Parathyroid adenoma (tissue), 2 donors: ENCODE measurements at regions not wholly inside any gene's neighbourhood (a gene's known extent, or its start where the extent isn't known, plus 50 kb on each side); places are given as distances from the start of the nearest gene placed in this dataset.

Source experiments
- H2AFZ ChIP-seq: fragments of 300-600 bp; sonication (generic); one replicate; pipeline ENCODE4 v1.7.0; 2017; ENCODE audit warnings: antibody characterized with exemption, mild to moderate bottlenecking
- H3K27ac ChIP-seq: fragments of 300-600 bp; sonication (generic); one replicate; pipeline ENCODE4 v1.7.0; 2017
- H3K27me3 ChIP-seq: fragments of 300-600 bp; sonication (generic); one replicate; pipeline ENCODE4 v1.7.0; 2017; ENCODE audit warnings: low read length; ENCODE audit not compliant: control insufficient read depth, insufficient read depth
- H3K36me3 ChIP-seq: fragments of 300-600 bp; sonication (generic); one replicate; pipeline ENCODE4 v1.7.0; 2017; ENCODE audit warnings: low read length; ENCODE audit not compliant: control insufficient read depth, insufficient read depth
- H3K4me1 ChIP-seq: fragments of 300-600 bp; sonication (generic); one replicate; pipeline ENCODE4 v1.7.0; 2017; ENCODE audit warnings: control low read depth
- H3K4me2 ChIP-seq: fragments of 300-600 bp; sonication (generic); one replicate; pipeline ENCODE4 v1.7.0; 2017; ENCODE audit warnings: low read length
- H3K4me3 ChIP-seq: fragments of 300-600 bp; sonication (generic); one replicate; pipeline ENCODE4 v1.7.0; 2017; ENCODE audit warnings: low read depth, low read length
- H3K79me2 ChIP-seq: fragments of 300-600 bp; sonication (generic); one replicate; pipeline ENCODE4 v1.7.0; 2017; ENCODE audit warnings: control low read depth
- H3K9ac ChIP-seq: fragments of 300-600 bp; sonication (generic); one replicate; pipeline ENCODE4 v1.7.0; 2017; ENCODE audit warnings: mild to moderate bottlenecking
- H3K9me3 ChIP-seq: fragments of 300-600 bp; sonication (generic); one replicate; pipeline ENCODE4 v1.7.0; 2017; ENCODE audit warnings: low read length; ENCODE audit not compliant: control insufficient read depth
- TF ChIP-seq, protein P1 (sequence below): fragments of 300-600 bp; sonication (generic); IDR thresholded peaks from one replicate; pipeline ENCODE4 v1.7.0; 2017; ENCODE audit warnings: antibody characterized with exemption, mild to moderate bottlenecking
- donor health status: primary hyperparathyroidism.

DNA sequence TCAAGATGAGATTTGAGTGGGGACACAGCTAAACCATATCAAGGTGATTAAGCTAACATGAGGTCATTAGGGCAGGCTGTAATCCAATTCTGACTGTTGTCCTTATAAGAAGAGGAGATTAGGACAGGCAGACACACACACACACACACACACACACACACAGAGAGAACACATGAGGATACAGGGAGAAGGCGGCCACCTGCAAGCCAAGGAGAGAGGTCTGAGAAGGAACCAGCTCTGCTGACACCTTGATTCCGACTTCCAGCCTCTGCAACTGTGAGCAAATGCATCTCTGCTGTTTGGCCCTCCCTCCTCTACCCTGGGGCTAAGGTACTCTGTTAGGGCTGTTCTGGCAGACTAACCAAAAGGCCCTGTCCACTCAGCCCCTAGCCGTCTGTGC is 112.5 kb upstream of the GSC start:
- Histone ChIP-seq H3K27me3 (no peaks in the 10 kb centered on the region), H2AFZ (no peak overlapping the region), H3K79me2 (no peaks in the 10 kb centered on the region), H3K9ac (no peak overlapping the region), H3K36me3 (no peaks in the 10 kb centered on the region), H3K27ac (no peak overlapping the region), H3K4me3 (no peak overlapping the region), H3K4me1 (peaks cover 10% of the 10 kb centered on the region), H3K9me3 (no peaks in the 10 kb centered on the region), H3K4me2 (no peak overlapping the region)
- TF ChIP-seq, protein P1, sequence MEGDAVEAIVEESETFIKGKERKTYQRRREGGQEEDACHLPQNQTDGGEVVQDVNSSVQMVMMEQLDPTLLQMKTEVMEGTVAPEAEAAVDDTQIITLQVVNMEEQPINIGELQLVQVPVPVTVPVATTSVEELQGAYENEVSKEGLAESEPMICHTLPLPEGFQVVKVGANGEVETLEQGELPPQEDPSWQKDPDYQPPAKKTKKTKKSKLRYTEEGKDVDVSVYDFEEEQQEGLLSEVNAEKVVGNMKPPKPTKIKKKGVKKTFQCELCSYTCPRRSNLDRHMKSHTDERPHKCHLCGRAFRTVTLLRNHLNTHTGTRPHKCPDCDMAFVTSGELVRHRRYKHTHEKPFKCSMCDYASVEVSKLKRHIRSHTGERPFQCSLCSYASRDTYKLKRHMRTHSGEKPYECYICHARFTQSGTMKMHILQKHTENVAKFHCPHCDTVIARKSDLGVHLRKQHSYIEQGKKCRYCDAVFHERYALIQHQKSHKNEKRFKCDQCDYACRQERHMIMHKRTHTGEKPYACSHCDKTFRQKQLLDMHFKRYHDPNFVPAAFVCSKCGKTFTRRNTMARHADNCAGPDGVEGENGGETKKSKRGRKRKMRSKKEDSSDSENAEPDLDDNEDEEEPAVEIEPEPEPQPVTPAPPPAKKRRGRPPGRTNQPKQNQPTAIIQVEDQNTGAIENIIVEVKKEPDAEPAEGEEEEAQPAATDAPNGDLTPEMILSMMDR = no peak

DNA sequence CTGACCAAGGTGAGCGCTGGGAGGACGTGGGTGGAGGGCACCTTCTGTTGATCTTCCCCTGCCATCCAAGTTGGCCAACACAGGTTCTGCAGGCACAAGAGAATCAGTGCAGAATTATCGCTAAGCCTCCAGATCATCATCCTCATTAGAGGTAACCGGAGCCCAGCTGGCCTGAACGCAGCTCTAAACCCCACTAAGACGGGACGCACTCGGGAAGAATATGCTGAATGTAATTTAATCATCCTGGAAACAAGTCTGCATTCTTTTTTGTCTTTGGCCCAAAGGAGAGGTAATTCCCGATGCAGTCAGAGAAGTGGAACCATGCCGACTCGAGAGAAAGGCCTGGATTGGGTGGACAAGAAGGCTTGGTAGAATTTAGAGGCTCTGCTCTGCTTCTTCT is 111.0 kb upstream of the GSC start:
- no peak overlapping the region for H3K9ac ChIP-seq
- no peak overlapping the region for H3K4me2 ChIP-seq
- H3K79me2 ChIP-seq = no peaks in the 10 kb centered on the region
- H3K4me1 ChIP-seq = peaks cover 10% of the 10 kb centered on the region
- no peaks in the 10 kb centered on the region for H3K9me3 ChIP-seq
- TF ChIP-seq, protein P1 = no peak
- H2AFZ ChIP-seq = no peak overlapping the region
- no peaks in the 10 kb centered on the region for H3K36me3 ChIP-seq
- no peak overlapping the region for H3K27ac ChIP-seq
- no peak overlapping the region for H3K4me3 ChIP-seq
- H3K27me3 ChIP-seq = no peaks in the 10 kb centered on the region

DNA sequence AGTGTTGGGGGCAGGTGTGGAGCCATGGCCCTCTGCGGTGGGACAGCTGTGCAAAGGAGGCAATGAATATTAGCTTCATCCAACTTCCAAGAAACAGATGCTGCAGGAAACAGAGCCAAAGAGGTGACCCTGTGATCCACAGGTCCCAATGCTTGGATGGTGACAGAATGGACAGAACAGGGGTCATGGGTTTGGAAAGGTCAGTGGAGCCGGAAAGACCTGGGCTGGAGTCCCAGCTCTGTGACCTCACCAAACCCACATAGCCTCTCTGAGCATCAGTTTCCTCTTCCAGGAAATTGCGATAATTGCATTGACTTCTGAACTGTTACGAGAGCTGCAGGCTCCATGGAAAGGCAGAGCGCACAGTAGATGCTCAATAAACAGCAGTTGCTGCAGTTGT is 110.2 kb upstream of the GSC start:
- Histone ChIP-seq H3K27ac (no peak overlapping the region), H3K27me3 (no peaks in the 10 kb centered on the region), H3K4me3 (no peak overlapping the region), H3K4me2 (no peak overlapping the region), H3K79me2 (no peaks in the 10 kb centered on the region), H3K4me1 (peaks cover 7% of the 10 kb centered on the region), H3K9ac (no peak overlapping the region), H2AFZ (no peak overlapping the region), H3K36me3 (no peaks in the 10 kb centered on the region), H3K9me3 (no peaks in the 10 kb centered on the region)
- TF ChIP-seq, protein P1 = no peak

DNA sequence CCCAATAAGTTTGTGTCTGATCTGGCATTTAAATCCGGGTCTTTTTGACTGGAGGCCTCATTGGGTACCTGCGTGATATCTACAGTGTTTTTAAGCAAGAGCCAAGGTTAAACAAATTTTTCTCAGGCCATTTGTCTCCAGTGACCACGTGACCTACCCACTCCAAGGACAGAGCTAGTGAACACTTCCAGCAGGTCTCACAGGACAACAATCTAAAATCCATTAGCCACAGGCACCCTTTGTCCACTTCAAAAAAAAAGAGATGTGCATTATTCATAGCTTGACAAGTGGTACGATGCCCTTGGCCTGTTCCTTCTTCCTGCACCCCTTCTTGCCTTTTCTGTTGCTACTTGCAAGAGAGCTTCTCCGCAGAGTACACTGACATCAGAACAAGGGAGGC is 109.6 kb upstream of the GSC start:
- H3K36me3 ChIP-seq = no peaks in the 10 kb centered on the region
- no peaks in the 10 kb centered on the region for H3K9me3 ChIP-seq
- no peak overlapping the region for H3K9ac ChIP-seq
- no peaks in the 10 kb centered on the region for H3K27me3 ChIP-seq
- H3K4me3 ChIP-seq = no peak overlapping the region
- peaks cover 2% of the 10 kb centered on the region for H3K4me1 ChIP-seq
- H2AFZ ChIP-seq = no peak overlapping the region
- H3K4me2 ChIP-seq = no peak overlapping the region
- H3K27ac ChIP-seq = no peak overlapping the region
- TF ChIP-seq, protein P1 = no peak
- H3K79me2 ChIP-seq = no peaks in the 10 kb centered on the region

DNA sequence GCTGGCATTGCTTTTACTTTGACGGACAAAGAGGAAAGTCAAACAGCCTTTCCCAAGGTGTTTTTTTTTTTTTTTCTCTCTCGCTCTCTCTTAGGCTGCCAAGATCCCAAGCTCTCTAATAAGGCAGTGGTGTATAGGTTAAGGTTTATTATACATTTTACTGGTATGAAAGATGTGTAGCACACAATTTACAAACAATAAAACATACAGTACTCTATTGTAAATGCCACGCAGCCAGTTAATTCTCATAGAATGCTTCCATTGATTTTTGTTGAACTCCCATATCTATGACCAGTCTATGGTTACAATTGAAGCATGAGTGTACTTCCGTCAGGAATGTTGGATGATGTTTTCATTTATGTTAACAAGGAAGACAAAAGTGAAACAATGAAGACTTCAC is 106.4 kb upstream of the GSC start:
- Histone ChIP-seq H3K4me1 (no peaks in the 10 kb centered on the region), H3K36me3 (no peaks in the 10 kb centered on the region), H3K27ac (no peak overlapping the region), H3K4me2 (no peak overlapping the region), H3K79me2 (no peaks in the 10 kb centered on the region), H3K9me3 (no peaks in the 10 kb centered on the region), H3K4me3 (no peak overlapping the region), H3K9ac (no peak overlapping the region), H3K27me3 (no peaks in the 10 kb centered on the region), H2AFZ (no peak overlapping the region)
- TF ChIP-seq, protein P1 = no peak
